Trophoblast cell (in vitro differentiated cells and primary cell): ENCODE measurements at regions not wholly inside any gene's neighbourhood (a gene's known extent, or its start where the extent isn't known, plus 50 kb on each side); places are given as distances from the start of the nearest gene placed in this dataset.
A peak's percentile ranks its signal among the peaks of the same experiment; 100 is the strongest.

Experiments
- DNase-seq, 2 donors: peaks; one replicate each; pipeline ENCODE4 v3.0.0-alpha.2; 2016
- H2AFZ ChIP-seq: 2 replicates; pipeline ENCODE4 v1.6.1; 2013; ENCODE audit warnings: low read length, moderate library complexity, mild to moderate bottlenecking; ENCODE audit not compliant: insufficient read depth, poor library complexity
- H2AK5ac ChIP-seq: 2 replicates; pipeline ENCODE4 v1.6.1; 2013; ENCODE audit warnings: mild to moderate bottlenecking, low read length
- H2BK120ac ChIP-seq: 2 replicates; pipeline ENCODE4 v1.6.1; 2013; ENCODE audit warnings: low read length, mild to moderate bottlenecking, moderate library complexity; ENCODE audit not compliant: insufficient read depth, poor library complexity
- H2BK12ac ChIP-seq: 2 replicates; pipeline ENCODE4 v1.6.1; 2013; ENCODE audit warnings: mild to moderate bottlenecking, low read length, moderate library complexity
- H2BK5ac ChIP-seq: 2 replicates; pipeline ENCODE4 v1.6.1; 2013; ENCODE audit warnings: low read length, low read depth, moderate library complexity, mild to moderate bottlenecking; ENCODE audit not compliant: poor library complexity
- H3K14ac ChIP-seq: 2 replicates; pipeline ENCODE4 v1.6.1; 2013; ENCODE audit warnings: mild to moderate bottlenecking, low read length
- H3K18ac ChIP-seq: 2 replicates; pipeline ENCODE4 v1.6.1; 2013; ENCODE audit warnings: mild to moderate bottlenecking, low read length
- H3K23ac ChIP-seq: 2 replicates; pipeline ENCODE4 v1.6.1; 2013; ENCODE audit warnings: low read length
- H3K27ac ChIP-seq: 2 replicates; pipeline ENCODE4 v1.5.1; 2013; ENCODE audit warnings: low read depth, mild to moderate bottlenecking, inconsistent platforms, low read length, moderate library complexity
- H3K27me3 ChIP-seq: 2 replicates; pipeline ENCODE4 v1.6.1; 2013; ENCODE audit warnings: inconsistent platforms, mild to moderate bottlenecking, low read length, moderate library complexity; ENCODE audit not compliant: insufficient read depth
- H3K36me3 ChIP-seq, 2 experiments: 1 replicate in 1 of 2; 2 replicates in 1 of 2; pipeline ENCODE4 v1.6.1; 2013; ENCODE audit warnings: low read length in 2 of 2, mild to moderate bottlenecking in 2 of 2, moderate library complexity in 1 of 2; ENCODE audit not compliant: insufficient read depth in 2 of 2, control insufficient read depth in 1 of 2
- H3K4ac ChIP-seq: 2 replicates; pipeline ENCODE4 v1.6.1; 2013; ENCODE audit warnings: low read depth, mild to moderate bottlenecking, low read length, moderate library complexity
- H3K4me1 ChIP-seq, 2 experiments: 1 replicate in 1 of 2; 2 replicates in 1 of 2; pipeline ENCODE4 v1.6.1; 2013; ENCODE audit warnings: low read length in 2 of 2, mild to moderate bottlenecking in 2 of 2, moderate library complexity in 1 of 2; ENCODE audit not compliant: insufficient read depth in 2 of 2, control insufficient read depth in 1 of 2
- H3K4me2 ChIP-seq: 2 replicates; pipeline ENCODE4 v1.6.1; 2013; ENCODE audit warnings: inconsistent platforms, mild to moderate bottlenecking, low read length, moderate library complexity
- H3K4me3 ChIP-seq: 2 replicates; pipeline ENCODE4 v1.5.1; 2013; ENCODE audit warnings: mild to moderate bottlenecking, low read depth, low read length, inconsistent platforms
- H3K79me1 ChIP-seq: one replicate; pipeline ENCODE4 v1.6.1; 2013; ENCODE audit warnings: low read length
- H3K79me2 ChIP-seq: 2 replicates; pipeline ENCODE4 v1.6.1; 2013; ENCODE audit warnings: low read length, mild to moderate bottlenecking; ENCODE audit not compliant: control insufficient read depth, insufficient read depth, poor library complexity
- H3K9ac ChIP-seq: 2 replicates; pipeline ENCODE4 v1.6.1; 2013; ENCODE audit warnings: mild to moderate bottlenecking, low read length
- H3K9me3 ChIP-seq: 2 replicates; pipeline ENCODE4 v1.6.1; 2013; ENCODE audit warnings: low read depth, mild to moderate bottlenecking, control low read depth, inconsistent platforms, low read length; ENCODE audit not compliant: insufficient read depth
- H4K12ac ChIP-seq: 2 replicates; pipeline ENCODE4 v1.6.1; 2013; ENCODE audit warnings: low read depth, mild to moderate bottlenecking, low read length, moderate library complexity
- H4K8ac ChIP-seq: 2 replicates; pipeline ENCODE4 v1.6.1; 2013; ENCODE audit warnings: low read depth, mild to moderate bottlenecking, low read length, moderate library complexity
- H4K91ac ChIP-seq: one replicate; pipeline ENCODE4 v1.6.1; 2013; ENCODE audit warnings: low read depth, mild to moderate bottlenecking, low read length, moderate library complexity
- WGBS: extraction: QIAGEN DNeasy Blood & Tissue Kit; methylation state at CpG from one replicate; pipeline ENCODE4 v1.1.7; 2013; ENCODE audit warnings: missing lambda C conversion rate; ENCODE audit not compliant: insufficient read length, insufficient coverage; ENCODE audit errors: extremely low coverage; 5-methylcytosine and 5-hydroxymethylcytosine counted together

GRCh38 chr10:78371136-78371535, 337.5 kb downstream of the RPS24 start:
- no peak overlapping the region for H4K8ac ChIP-seq
- WGBS = no CpG with 5 or more reads among the region's 4 CpGs
- H4K12ac ChIP-seq = no peak overlapping the region
- H3K23ac ChIP-seq = no peak overlapping the region
- H3K27me3 ChIP-seq = no peaks in the 10 kb centered on the region
- no peak overlapping the region for H3K4me2 ChIP-seq
- H3K27ac ChIP-seq = no peak overlapping the region
- no peak overlapping the region for H2AFZ ChIP-seq
- no peak overlapping the region for H2BK5ac ChIP-seq
- no peaks in the 10 kb centered on the region for H3K36me3 ChIP-seq
- no peak overlapping the region for H2BK120ac ChIP-seq
- H3K9ac ChIP-seq = no peak overlapping the region
- no peak overlapping the region for H3K18ac ChIP-seq
- H3K79me2 ChIP-seq = no peaks in the 10 kb centered on the region
- H4K91ac ChIP-seq = peak overlapping the region; percentile 52
- H3K9me3 ChIP-seq = no peaks in the 10 kb centered on the region
- H2AK5ac ChIP-seq = no peak overlapping the region
- peaks cover 12 to 13% of the 10 kb centered on the region in 2 experiments for H3K4me1 ChIP-seq
- H2BK12ac ChIP-seq = no peak overlapping the region
- no peak overlapping the region for H3K4me3 ChIP-seq
- DNase-seq = no peak
- peaks cover 26% of the 10 kb centered on the region for H3K79me1 ChIP-seq
- no peak overlapping the region for H3K4ac ChIP-seq
- no peak overlapping the region for H3K14ac ChIP-seq

GRCh38 chr10:78372806-78373205, 339.1 kb downstream of the RPS24 start:
- H3K4me3 ChIP-seq = no peak overlapping the region
- H3K4me2 ChIP-seq = no peak overlapping the region
- H3K9me3 ChIP-seq = no peaks in the 10 kb centered on the region
- no peak overlapping the region for H2AK5ac ChIP-seq
- H3K9ac ChIP-seq = no peak overlapping the region
- no peak overlapping the region for H3K14ac ChIP-seq
- H3K27ac ChIP-seq = no peak overlapping the region
- no peak overlapping the region for H3K4ac ChIP-seq
- H2AFZ ChIP-seq = no peak overlapping the region
- H3K4me1 ChIP-seq = peaks cover under 1 to 1% of the 10 kb centered on the region in 2 experiments
- H4K8ac ChIP-seq = no peak overlapping the region
- no peak overlapping the region for H4K12ac ChIP-seq
- no peak overlapping the region for H2BK12ac ChIP-seq
- no peak for DNase-seq
- no peaks in the 10 kb centered on the region for H3K79me2 ChIP-seq
- H2BK120ac ChIP-seq = no peak overlapping the region
- H3K36me3 ChIP-seq = no peaks in the 10 kb centered on the region
- H2BK5ac ChIP-seq = no peak overlapping the region
- H3K79me1 ChIP-seq = peaks cover 14% of the 10 kb centered on the region
- no CpG with 5 or more reads among the region's 6 CpGs for WGBS
- no peak overlapping the region for H3K18ac ChIP-seq
- H3K23ac ChIP-seq = no peak overlapping the region
- no peak overlapping the region for H4K91ac ChIP-seq
- no peaks in the 10 kb centered on the region for H3K27me3 ChIP-seq

GRCh38 chr10:78374331-78375028, 340.8 kb downstream of the RPS24 start:
- Histone ChIP-seq H2BK5ac (no peak overlapping the region), H4K8ac (no peak overlapping the region), H3K9ac (no peak overlapping the region), H2BK120ac (peak overlapping the region; percentile 6), H3K14ac (no peak overlapping the region), H2AK5ac (peak overlapping the region; percentile 1), H3K18ac (no peak overlapping the region), H3K23ac (no peak overlapping the region), H3K36me3 (no peaks in the 10 kb centered on the region), H3K4ac (no peak overlapping the region), H3K9me3 (peaks cover 4% of the 10 kb centered on the region), H4K12ac (no peak overlapping the region), H2AFZ (no peak overlapping the region), H3K79me2 (no peaks in the 10 kb centered on the region), H2BK12ac (peak overlapping the region; percentile 16), H3K27me3 (no peaks in the 10 kb centered on the region), H3K4me1 (no peaks in the 10 kb centered on the region), H3K4me2 (no peak overlapping the region), H3K4me3 (no peak overlapping the region), H3K27ac (no peak overlapping the region), H4K91ac (peak overlapping the region; percentile 1), H3K79me1 (peaks cover 7% of the 10 kb centered on the region)
- no CpG with 5 or more reads among the region's 9 CpGs for WGBS
- no peak for DNase-seq

- H3K36me3 ChIP-seq = no peaks in the 10 kb centered on the region
- peaks cover 2% of the 10 kb centered on the region for H3K79me1 ChIP-seq
- no peaks in the 10 kb centered on the region for H3K79me2 ChIP-seq
- no peaks in the 10 kb centered on the region for H3K4me1 ChIP-seq
- no peak overlapping the region for H3K9ac ChIP-seq
- no peak overlapping the region for H3K18ac ChIP-seq
- peak overlapping the region; percentile 16 for H4K91ac ChIP-seq
- no peak overlapping the region for H3K4me3 ChIP-seq
- no peak overlapping the region for H3K4me2 ChIP-seq
- no peak overlapping the region for H4K12ac ChIP-seq
- H3K4ac ChIP-seq = no peak overlapping the region
- DNase-seq = no peak
- no peak overlapping the region for H4K8ac ChIP-seq
- H2BK12ac ChIP-seq = peak overlapping the region; percentile 32
- no peak overlapping the region for H2BK120ac ChIP-seq
- no peak overlapping the region for H2AK5ac ChIP-seq
- peaks cover 4% of the 10 kb centered on the region for H3K9me3 ChIP-seq
- H3K14ac ChIP-seq = no peak overlapping the region
- H2BK5ac ChIP-seq = no peak overlapping the region
- H3K27ac ChIP-seq = no peak overlapping the region
- no peak overlapping the region for H3K23ac ChIP-seq
- WGBS = no CpG with 5 or more reads among the region's 17 CpGs
- no peak overlapping the region for H2AFZ ChIP-seq
- no peaks in the 10 kb centered on the region for H3K27me3 ChIP-seq
Measured at GRCh38 chr10:78375854-78376785, 342.5 kb downstream of the RPS24 start.
